SK-N-SH treated with all-trans-retinoic acid at 6 μM for 48 hours (cell line): ENCODE measurements at regions not wholly inside any gene's neighbourhood (a gene's known extent, or its start where the extent isn't known, plus 50 kb on each side); places are given as distances from the start of the nearest gene placed in this dataset.

Experiments used
- ATAC-seq: fragments of 200-7000 bp; cut with Tn5 transposase; 3 replicates; pipeline ENCODE4 v1.9.1; 2020; ENCODE audit warnings: mild to moderate bottlenecking, moderate library complexity
- ARNTL ChIP-seq: fragments of 450-650 bp; formaldehyde crosslinking; IDR thresholded peaks from 2 replicates; pipeline ENCODE4 v1.5.0; 2020; ENCODE audit warnings: low read depth, mild to moderate bottlenecking, moderate library complexity, borderline replicate concordance
- BACH2 ChIP-seq: fragments of 250-450 bp; sonication (Bioruptor Pico); IDR thresholded peaks from 2 replicates; pipeline ENCODE4 v1.9.0; 2021; ENCODE audit warnings: mild to moderate bottlenecking, borderline replicate concordance
- CSDC2 ChIP-seq: fragments of 250-450 bp; sonication (Bioruptor Pico); IDR thresholded peaks from 2 replicates; pipeline ENCODE4 v1.5.0; 2020; ENCODE audit warnings: mild to moderate bottlenecking, moderate library complexity
- ESRRG ChIP-seq: fragments of 250-450 bp; sonication (Bioruptor Pico); IDR thresholded peaks from 2 replicates; pipeline ENCODE4 v1.6.1; 2021; ENCODE audit warnings: mild to moderate bottlenecking
- ISL1 ChIP-seq: fragments of 250-450 bp; sonication (Bioruptor Pico); IDR thresholded peaks from 2 replicates; pipeline ENCODE4 v2.1.2; 2022; ENCODE audit warnings: mild to moderate bottlenecking, moderate library complexity
- OSR1 ChIP-seq: fragments of 250-450 bp; sonication (Bioruptor Pico); IDR thresholded peaks from 2 replicates; pipeline ENCODE4 v1.8.0; 2022; ENCODE audit warnings: moderate library complexity, mild to moderate bottlenecking, inconsistent platforms
- PPARA ChIP-seq: fragments of 250-450 bp; sonication (Bioruptor Pico); IDR thresholded peaks from 2 replicates; pipeline ENCODE4 v1.5.0; 2020; ENCODE audit warnings: mild to moderate bottlenecking, borderline replicate concordance
- RARB ChIP-seq: fragments of 250-450 bp; sonication (Bioruptor Pico); IDR thresholded peaks from 2 replicates; pipeline ENCODE4 v1.8.0; 2021; ENCODE audit warnings: mild to moderate bottlenecking, moderate library complexity
- SNAI2 ChIP-seq: fragments of 250-450 bp; sonication (Bioruptor Pico); IDR thresholded peaks from 2 replicates; pipeline ENCODE4 v1.5.0; 2020; ENCODE audit warnings: mild to moderate bottlenecking, moderate library complexity
- TCF4 ChIP-seq: fragments of 250-450 bp; sonication (Bioruptor Pico); IDR thresholded peaks from 2 replicates; pipeline ENCODE4 v1.8.0; 2021; ENCODE audit warnings: mild to moderate bottlenecking, moderate library complexity, borderline replicate concordance
- TOX ChIP-seq: fragments of 250-450 bp; sonication (Bioruptor Pico); IDR thresholded peaks from 2 replicates; pipeline ENCODE4 v1.8.0; 2021; ENCODE audit warnings: mild to moderate bottlenecking, moderate library complexity, borderline replicate concordance
- ZC3H10 ChIP-seq: fragments of 250-450 bp; sonication (Bioruptor Pico); IDR thresholded peaks from 2 replicates; pipeline ENCODE4 v1.5.1; 2021; ENCODE audit warnings: mild to moderate bottlenecking, moderate library complexity
- ZFP3 ChIP-seq: fragments of 250-450 bp; sonication (Bioruptor Pico); IDR thresholded peaks from 2 replicates; pipeline ENCODE4 v1.5.0; 2020; ENCODE audit warnings: mild to moderate bottlenecking, moderate library complexity
- ZFP30 ChIP-seq: fragments of 450-650 bp; formaldehyde crosslinking; IDR thresholded peaks from 2 replicates; pipeline ENCODE4 v1.5.0; 2022; ENCODE audit warnings: mild to moderate bottlenecking, moderate library complexity
- ZNF565 ChIP-seq: fragments of 450-650 bp; formaldehyde crosslinking; conservative IDR thresholded peaks from 2 replicates; pipeline ENCODE4 v1.5.0; 2020; ENCODE audit warnings: low read depth, mild to moderate bottlenecking, moderate library complexity
- ZNF70 ChIP-seq: fragments of 450-650 bp; formaldehyde crosslinking; IDR thresholded peaks from 2 replicates; pipeline ENCODE4 v1.5.0; 2020; ENCODE audit warnings: mild to moderate bottlenecking, moderate library complexity
- ZNF8 ChIP-seq: fragments of 450-650 bp; formaldehyde crosslinking; IDR thresholded peaks from 2 replicates; pipeline ENCODE4 v1.5.0; 2020; ENCODE audit warnings: mild to moderate bottlenecking, moderate library complexity
- TF ChIP-seq, protein P1 (sequence below): fragments of 250-450 bp; sonication (Bioruptor Pico); IDR thresholded peaks from 2 replicates; pipeline ENCODE4 v1.5.1; 2021; ENCODE audit warnings: mild to moderate bottlenecking, moderate library complexity
- TF ChIP-seq, protein P2 (sequence below): fragments of 250-450 bp; sonication (Bioruptor Pico); IDR thresholded peaks from 2 replicates; pipeline ENCODE4 v1.5.0; 2020; ENCODE audit warnings: mild to moderate bottlenecking, moderate library complexity
- TF ChIP-seq, protein P3 (sequence below): fragments of 250-450 bp; sonication (Bioruptor Pico); IDR thresholded peaks from 2 replicates; pipeline ENCODE4 v1.8.0; 2021; ENCODE audit warnings: low read depth, mild to moderate bottlenecking, moderate library complexity, borderline replicate concordance
- TF ChIP-seq, protein P4 (sequence below): fragments of 250-450 bp; sonication (Bioruptor Pico); IDR thresholded peaks from 2 replicates; pipeline ENCODE4 v1.5.1; 2020; ENCODE audit warnings: low read depth, mild to moderate bottlenecking, moderate library complexity

DNA sequence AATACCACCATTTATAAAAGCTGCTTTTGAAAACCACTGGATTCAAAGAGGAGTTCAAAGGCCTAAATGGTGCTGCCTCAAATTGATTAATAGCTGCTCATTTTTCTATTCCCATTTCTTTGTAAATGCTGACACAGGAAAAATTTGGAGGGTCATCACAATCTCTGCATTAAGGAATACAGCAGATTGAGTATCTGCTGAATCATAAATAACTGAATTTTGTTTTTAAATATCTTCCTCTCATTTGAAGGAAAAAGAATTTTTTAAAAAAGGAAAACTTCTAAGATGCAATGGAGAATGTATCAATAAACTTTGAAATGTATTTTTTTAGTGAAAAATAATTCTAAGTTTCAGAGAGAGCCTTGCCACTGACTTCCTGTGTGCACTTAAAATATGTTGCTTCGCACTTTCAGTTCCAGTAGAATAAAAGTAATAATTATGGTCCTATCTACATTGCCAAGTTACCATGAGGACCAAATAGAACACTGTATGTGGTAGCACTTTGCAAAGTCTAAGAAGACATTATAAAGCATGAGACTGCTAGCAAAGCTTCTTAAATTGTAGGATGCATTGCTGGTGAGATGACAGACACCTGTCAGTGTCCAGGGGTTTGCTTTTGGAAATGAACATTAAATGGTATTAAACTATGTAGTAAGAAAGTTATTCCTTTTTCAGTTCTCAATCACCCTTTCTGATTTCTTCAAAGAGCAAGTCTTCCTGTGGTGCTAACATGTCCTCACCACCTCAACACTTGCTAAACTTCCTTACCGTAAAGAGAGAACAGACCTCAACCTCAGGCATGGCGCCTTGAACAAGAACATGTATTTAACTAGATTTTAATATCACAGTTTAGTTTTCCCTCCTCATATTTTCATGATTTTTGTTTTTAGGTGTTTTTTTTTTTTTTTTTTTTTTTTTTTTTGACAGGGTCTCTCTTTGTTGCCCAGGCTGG is 555.1 kb downstream of the EBF1 start:
- no peak for ATAC-seq

DNA sequence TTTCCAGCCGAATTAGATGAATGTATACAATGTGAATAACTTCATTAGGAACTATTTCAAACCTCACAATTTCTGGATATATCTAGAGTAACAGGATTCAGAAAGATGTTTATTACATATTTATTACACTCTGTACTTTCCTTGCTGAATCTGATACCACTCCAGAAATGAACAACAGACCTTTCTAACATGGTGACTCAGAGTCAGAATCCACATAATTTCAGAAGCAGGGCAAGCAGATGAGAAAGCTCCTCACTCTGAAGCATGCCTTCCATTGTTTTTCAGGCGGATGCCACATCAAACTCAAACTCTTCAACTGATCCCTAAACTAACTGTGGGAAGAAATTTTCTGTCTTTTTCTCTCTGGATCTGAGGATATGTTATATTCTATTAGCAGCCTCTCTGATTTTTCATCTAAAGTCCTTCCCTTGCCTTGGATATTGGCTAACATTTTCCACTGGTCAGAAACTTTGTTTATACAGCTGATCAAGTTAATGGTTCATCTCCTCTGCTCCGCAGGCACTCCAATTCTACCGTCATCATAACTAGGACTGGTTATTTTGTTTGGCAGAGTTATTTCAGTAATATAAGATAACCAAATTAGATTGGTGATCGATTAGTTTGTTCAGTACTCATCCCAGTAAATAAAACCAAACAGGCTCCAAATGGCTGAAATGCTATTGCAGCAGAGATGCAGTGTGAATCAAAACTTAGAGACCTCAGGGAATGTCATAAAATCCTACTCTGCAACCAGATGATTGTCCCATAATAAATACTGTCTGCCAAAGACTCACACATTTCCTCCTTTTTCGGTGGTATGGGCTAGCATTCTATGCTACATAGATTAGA is 556.0 kb downstream of the EBF1 start:
- TF ChIP-seq RARB, result no peak
- TF ChIP-seq ZC3H10 (CRISPR knock-in tag), result no peak
- no peak for TF ChIP-seq SNAI2
- no peak for TF ChIP-seq ARNTL (CRISPR knock-in tag)
- TF ChIP-seq BACH2 (CRISPR knock-in tag), result no peak
- TF ChIP-seq, protein P1, sequence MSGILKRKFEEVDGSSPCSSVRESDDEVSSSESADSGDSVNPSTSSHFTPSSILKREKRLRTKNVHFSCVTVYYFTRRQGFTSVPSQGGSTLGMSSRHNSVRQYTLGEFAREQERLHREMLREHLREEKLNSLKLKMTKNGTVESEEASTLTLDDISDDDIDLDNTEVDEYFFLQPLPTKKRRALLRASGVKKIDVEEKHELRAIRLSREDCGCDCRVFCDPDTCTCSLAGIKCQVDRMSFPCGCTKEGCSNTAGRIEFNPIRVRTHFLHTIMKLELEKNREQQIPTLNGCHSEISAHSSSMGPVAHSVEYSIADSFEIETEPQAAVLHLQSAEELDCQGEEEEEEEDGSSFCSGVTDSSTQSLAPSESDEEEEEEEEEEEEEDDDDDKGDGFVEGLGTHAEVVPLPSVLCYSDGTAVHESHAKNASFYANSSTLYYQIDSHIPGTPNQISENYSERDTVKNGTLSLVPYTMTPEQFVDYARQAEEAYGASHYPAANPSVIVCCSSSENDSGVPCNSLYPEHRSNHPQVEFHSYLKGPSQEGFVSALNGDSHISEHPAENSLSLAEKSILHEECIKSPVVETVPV (CRISPR knock-in tag), result no peak
- no peak for TF ChIP-seq ZNF565
- no peak for TF ChIP-seq ZFP30
- TF ChIP-seq, protein P2, sequence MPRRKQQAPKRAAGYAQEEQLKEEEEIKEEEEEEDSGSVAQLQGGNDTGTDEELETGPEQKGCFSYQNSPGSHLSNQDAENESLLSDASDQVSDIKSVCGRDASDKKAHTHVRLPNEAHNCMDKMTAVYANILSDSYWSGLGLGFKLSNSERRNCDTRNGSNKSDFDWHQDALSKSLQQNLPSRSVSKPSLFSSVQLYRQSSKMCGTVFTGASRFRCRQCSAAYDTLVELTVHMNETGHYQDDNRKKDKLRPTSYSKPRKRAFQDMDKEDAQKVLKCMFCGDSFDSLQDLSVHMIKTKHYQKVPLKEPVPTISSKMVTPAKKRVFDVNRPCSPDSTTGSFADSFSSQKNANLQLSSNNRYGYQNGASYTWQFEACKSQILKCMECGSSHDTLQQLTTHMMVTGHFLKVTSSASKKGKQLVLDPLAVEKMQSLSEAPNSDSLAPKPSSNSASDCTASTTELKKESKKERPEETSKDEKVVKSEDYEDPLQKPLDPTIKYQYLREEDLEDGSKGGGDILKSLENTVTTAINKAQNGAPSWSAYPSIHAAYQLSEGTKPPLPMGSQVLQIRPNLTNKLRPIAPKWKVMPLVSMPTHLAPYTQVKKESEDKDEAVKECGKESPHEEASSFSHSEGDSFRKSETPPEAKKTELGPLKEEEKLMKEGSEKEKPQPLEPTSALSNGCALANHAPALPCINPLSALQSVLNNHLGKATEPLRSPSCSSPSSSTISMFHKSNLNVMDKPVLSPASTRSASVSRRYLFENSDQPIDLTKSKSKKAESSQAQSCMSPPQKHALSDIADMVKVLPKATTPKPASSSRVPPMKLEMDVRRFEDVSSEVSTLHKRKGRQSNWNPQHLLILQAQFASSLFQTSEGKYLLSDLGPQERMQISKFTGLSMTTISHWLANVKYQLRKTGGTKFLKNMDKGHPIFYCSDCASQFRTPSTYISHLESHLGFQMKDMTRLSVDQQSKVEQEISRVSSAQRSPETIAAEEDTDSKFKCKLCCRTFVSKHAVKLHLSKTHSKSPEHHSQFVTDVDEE (CRISPR knock-in tag), result no peak
- TF ChIP-seq ZNF8, result no peak
- TF ChIP-seq, protein P3, sequence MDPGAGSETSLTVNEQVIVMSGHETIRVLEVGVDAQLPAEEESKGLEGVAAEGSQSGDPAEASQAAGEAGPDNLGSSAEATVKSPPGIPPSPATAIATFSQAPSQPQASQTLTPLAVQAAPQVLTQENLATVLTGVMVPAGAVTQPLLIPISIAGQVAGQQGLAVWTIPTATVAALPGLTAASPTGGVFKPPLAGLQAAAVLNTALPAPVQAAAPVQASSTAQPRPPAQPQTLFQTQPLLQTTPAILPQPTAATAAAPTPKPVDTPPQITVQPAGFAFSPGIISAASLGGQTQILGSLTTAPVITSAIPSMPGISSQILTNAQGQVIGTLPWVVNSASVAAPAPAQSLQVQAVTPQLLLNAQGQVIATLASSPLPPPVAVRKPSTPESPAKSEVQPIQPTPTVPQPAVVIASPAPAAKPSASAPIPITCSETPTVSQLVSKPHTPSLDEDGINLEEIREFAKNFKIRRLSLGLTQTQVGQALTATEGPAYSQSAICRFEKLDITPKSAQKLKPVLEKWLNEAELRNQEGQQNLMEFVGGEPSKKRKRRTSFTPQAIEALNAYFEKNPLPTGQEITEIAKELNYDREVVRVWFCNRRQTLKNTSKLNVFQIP (CRISPR knock-in tag), result no peak
- TF ChIP-seq, protein P4, sequence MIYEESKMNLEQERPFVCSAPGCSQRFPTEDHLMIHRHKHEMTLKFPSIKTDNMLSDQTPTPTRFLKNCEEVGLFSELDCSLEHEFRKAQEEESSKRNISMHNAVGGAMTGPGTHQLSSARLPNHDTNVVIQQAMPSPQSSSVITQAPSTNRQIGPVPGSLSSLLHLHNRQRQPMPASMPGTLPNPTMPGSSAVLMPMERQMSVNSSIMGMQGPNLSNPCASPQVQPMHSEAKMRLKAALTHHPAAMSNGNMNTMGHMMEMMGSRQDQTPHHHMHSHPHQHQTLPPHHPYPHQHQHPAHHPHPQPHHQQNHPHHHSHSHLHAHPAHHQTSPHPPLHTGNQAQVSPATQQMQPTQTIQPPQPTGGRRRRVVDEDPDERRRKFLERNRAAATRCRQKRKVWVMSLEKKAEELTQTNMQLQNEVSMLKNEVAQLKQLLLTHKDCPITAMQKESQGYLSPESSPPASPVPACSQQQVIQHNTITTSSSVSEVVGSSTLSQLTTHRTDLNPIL (CRISPR knock-in tag), result no peak
- no peak for TF ChIP-seq TOX
- TF ChIP-seq OSR1 (CRISPR knock-in tag), result no peak
- TF ChIP-seq PPARA (CRISPR knock-in tag), result no peak
- no peak for TF ChIP-seq ZNF70 (CRISPR knock-in tag)
- no peak for TF ChIP-seq ESRRG (CRISPR knock-in tag)
- TF ChIP-seq ZFP3 (CRISPR knock-in tag), result no peak
- TF ChIP-seq ISL1 (CRISPR knock-in tag), result no peak
- no peak for TF ChIP-seq CSDC2 (CRISPR knock-in tag)
- ATAC-seq, result no peak

More for the DNA sequence above, 555.1 kb downstream of the EBF1 start:
- TF ChIP-seq TCF4 (CRISPR knock-in tag), result no peak
- TF ChIP-seq ARNTL (CRISPR knock-in tag), result no peak
- TF ChIP-seq, protein P2 (CRISPR knock-in tag), result no peak
- TF ChIP-seq, protein P1 (CRISPR knock-in tag), result no peak
- TF ChIP-seq ISL1 (CRISPR knock-in tag), result no peak
